ENCODE measurements at regions not wholly inside any gene's neighbourhood (a gene's known extent, or its start where the extent isn't known, plus 50 kb on each side); places are given as distances from the start of the nearest gene placed in this dataset.
"Not testable (repeated sequence)": the region's sequence is repeated elsewhere in the genome, so short reads cannot be mapped to it uniquely, and the experiment has no call there.

DNA sequence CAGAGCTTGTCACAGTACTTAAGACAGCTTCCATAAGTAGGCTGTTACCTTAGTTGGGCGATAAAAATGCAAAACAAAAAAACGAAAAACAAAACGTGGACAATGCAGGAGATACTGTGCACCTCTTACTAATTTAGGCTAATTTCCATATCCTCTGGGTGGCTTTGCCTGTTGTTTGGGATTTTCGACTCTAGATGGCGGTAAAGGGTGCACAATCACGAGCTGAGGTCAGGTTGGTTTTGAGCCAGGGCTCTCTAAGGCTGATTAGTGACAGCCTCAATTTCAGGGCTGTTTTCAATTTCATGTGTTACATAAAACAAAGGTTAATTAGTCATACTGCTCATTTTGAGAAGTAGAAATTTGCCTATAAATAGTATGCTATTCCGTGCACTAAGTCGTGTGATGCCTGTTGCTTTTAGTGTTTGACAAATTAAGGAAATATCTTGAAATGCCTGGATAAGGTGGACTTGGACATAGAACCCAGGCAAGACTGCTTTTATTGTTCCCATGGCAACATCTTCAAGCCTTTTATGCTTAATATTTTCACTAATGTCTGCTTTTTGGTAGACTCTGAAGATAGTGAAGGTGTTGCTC is 493.1 kb downstream of the SOCS6 start:
- peak; percentile 49 for DNase-seq (ENCODE audit: low read depth)

DNA sequence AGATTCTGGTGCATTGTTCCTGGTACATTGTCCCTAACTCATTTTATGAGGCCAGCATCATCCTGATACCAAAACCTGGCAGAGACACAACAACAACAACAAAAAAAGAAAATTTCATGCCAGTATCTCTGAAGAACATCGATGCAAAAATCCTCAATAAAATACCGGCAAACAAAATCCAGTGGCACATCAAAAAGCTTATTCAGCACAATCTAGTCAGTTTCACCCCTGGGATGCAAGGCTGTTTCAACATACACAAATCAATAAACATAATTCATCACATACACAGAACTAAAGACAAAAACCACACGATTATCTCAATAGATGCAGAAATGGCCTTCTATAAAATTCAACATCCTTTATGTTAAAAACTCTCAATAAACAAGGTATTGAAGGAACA is 477.4 kb downstream of the SOCS6 start:
- DNase-seq (ENCODE audit: low read depth), result not testable (repeated sequence)

DNA sequence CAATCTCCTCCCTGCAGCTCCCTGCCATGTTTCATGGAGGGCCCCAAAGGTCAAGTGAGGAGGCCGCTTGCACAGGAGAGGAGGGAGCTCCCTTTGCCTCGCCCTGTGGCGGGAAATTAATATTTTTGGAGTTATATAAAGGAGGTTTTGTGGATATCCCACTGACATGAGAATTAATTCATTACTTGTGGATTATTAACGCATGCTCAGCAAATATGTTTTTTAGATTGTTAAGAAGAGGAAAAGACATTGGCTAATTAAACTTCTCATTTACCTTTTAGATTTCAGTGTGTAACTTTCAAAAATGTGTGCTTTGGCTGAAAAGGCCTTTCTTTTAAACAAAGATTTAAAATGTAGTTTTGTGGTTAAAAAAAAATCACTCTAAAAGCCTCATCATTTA is 474.0 kb downstream of the SOCS6 start:
- no peak for DNase-seq (ENCODE audit: low read depth)

DNA sequence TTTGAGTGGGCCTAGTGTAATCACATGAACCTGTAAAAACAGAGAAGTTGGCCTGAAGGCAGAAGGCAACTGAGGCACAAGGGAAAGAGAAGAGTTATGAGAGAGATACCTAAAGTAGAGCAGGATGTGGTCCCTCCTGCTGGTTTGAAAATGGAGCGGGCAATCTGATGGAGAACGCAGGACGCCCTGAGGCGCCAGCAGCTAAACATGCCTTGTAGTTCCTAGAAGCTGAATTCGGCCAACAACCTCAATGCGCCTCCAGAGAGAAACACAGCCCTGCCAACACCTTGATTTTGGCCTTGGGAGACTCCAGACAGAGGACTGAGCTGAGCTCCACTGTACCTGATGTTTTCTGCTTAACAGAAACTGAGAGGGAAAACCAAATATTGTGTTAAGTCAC is 469.9 kb downstream of the SOCS6 start:
- no peak for DNase-seq (ENCODE audit: low read depth)

DNA sequence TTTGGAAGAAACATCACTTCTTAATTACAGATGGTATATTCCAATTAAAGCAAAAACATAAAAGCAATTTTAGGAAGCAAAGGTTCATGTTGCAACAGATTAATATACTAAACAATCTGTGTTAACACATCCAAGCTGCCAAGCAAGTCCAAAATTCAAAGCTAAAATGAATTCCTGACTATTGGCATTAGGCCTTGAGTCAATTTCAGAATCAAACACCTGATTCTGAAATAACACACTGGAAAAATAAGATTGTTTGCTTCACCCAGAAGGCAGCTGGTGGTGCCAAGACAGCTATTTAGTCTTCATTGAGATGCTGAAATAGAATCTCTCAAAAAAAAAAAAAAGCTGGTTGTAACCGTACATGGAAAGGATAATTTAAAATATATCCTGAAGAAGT is 465.6 kb downstream of the SOCS6 start:
- no peak for DNase-seq (ENCODE audit: low read depth)

DNA sequence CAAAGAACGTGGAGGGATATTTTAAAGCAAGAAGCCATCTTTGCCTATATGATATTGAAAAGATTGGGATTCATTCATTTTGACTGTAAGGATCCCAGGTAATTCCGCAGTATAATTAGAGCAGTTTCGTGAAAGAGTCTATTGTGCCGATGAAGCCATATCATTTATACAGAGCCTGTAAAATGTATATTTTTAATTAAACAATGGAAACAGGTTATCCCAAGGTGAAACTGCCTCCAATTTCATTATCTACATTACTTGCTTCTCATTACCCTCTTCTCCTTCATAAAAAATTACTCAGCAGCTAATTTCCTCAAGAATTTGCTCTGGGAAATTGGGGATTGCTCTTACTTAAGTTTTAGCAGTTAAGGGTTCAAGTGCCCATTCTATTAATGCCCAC is 444.1 kb downstream of the SOCS6 start:
- no peak for DNase-seq (ENCODE audit: low read depth)

DNA sequence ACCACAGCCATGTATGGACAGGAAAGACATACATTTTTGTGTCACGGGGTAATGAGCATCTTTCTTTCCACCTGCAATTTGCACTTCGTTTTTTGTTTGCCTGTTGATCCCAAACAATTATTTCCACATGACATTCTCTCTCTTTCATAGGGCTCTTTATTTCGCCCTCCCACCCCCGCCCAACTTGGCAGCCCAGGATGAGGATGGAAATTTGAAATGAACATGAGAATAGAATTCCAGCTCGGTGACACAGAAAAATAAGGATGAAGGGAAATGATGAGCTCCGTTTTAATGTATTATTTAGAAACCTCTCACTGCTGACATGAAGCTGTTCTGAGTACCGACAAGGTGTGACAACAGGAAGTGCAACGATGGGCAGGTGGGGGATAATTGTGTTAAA is 443.3 kb downstream of the SOCS6 start:
- DNase-seq (ENCODE audit: low read depth), result no peak

DNA sequence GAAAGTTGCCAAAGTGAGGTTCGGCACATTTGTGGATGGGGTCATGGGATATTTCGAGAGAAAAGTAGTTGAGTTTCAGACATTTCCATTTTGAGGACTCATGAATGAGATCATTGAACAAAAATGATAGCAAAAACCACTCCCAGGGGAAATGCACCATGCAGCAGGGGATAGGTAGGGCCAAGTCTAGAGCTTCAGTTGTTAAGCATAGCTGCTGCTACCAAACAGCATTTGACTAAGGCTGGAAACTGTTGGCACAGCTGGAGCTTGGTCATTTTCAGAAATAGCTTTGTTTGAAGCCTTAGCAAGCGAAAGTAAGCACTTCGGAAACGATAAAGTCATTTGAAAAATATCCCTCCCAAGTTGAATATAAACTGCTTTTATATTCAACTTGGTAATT is 431.8 kb downstream of the SOCS6 start:
- DNase-seq (ENCODE audit: low read depth), result no peak

DNA sequence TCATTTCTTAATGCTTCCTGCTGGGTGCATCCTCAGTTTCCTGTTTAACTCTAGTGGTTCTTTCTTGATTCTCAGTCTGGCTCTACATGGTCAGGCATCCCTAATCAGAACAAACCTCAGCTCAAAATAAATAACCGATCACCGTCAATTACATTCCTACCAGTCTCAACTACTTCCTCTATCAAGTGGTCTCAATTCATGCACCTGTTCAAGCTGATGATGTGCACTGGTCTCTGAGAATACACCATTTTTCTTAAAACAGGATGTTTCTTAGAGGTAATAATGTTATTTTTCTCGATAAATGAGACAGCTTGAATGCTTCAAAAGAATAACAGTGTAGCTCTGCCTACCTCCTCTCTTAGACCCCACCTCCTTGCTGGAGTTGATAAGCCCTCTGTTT is 420.9 kb downstream of the SOCS6 start:
- no peak for DNase-seq (ENCODE audit: low read depth)

DNA sequence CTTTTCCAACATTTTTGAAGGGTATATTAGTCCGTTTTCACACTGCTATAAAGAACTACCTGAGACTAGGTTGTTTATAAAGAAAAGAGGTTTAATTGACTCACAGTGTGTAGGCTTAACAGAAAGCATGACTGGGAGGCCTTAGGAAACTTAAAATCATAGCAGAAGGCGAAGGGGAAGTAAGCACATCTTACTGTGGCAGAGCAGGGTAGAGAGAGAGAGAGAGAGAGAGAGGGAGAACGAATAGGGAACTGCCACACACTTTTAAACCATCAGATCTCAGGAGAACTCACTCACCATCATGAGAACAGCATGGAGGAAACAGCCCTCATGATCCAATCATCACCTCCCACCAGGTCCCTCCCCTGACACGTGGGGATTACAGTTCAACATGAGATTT is 420.3 kb downstream of the SOCS6 start:
- no peak for DNase-seq (ENCODE audit: low read depth)

DNA sequence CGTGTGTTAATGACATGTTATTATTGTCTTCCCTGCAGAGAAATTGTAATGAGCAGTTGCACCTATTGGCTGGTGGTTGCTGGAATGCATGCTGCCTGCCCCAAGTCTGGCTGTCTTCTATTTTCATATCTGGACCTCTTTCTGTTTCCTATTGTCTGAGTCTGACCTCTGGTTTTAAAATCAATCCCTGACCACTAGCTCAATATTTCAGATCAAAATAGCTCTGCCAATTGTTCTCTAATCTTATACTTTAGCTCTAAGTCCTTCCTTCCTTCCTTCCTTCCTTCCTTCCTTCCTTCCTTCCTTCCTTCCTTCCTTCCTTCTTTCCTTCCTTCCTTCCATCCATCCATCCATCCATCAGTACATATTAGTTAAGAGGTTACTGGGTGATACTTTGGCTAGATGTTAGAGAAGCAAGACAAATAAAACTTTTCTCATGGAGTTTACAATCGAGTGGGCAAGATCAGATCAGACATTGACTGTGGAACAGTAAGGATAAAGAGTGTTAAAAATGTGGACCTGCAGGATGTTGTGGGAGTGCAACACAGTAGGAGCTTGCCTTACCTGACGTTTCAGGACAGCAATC is 417.1 kb downstream of the SOCS6 start:
- no peak for DNase-seq (ENCODE audit: low read depth)

DNA sequence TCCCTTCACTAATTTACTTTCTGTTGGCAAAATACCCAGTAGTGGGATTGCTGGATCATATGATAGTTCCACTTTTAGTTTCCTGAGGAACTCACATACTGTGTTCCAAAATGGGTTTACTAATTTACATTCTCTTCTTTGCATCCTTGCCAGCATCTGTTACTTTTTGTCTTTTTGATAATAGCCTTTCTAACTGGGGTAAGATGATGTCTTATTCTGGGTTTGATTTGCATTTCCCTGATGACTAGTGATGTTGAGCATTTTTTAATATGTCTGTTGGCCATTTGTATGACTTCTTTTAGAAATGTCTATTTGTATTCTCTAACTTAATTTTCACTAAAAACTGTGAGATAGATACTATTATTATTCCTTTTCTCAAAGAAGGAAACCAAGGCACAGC is 411.7 kb downstream of the SOCS6 start:
- no peak for DNase-seq (ENCODE audit: low read depth)

DNA sequence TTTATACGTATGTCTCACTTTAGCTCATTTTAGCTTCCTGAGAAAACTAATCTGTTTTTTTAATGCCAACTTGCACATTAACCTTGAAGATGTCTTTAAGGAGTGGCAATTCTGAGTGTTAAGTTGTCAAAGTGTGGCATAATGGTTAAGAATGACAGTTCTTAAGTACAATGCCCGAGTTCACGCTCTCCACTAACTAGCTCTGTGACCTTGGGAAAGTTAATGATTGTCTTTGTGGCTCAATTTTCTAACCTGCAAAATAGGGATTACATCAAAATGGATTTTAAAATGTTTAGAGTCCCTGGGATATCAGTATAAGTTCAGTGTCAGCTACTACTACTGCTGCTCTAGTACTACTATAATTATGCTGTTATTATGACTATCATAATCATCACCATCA is 409.7 kb downstream of the SOCS6 start:
- DNase-seq (ENCODE audit: low read depth), result no peak

DNA sequence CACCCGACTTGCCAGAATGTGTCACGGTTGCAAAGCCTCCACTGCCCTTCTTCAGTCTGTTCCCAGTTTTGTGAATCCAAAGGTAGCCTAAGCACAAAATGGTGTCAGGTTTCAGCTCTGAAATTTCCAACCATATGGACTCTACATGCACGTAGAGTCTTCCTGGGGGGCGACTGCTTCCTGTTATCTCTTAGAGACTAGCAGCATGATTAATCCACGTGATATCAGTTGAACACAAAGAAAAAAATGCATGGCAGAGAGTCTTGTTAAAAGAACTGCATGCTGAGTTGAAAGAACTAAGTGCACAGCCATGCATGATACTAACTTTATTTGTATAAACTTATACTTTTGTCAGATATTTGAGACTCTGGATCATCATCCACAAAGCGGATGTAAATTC is 404.4 kb downstream of the SOCS6 start:
- DNase-seq (ENCODE audit: low read depth), result no peak

DNA sequence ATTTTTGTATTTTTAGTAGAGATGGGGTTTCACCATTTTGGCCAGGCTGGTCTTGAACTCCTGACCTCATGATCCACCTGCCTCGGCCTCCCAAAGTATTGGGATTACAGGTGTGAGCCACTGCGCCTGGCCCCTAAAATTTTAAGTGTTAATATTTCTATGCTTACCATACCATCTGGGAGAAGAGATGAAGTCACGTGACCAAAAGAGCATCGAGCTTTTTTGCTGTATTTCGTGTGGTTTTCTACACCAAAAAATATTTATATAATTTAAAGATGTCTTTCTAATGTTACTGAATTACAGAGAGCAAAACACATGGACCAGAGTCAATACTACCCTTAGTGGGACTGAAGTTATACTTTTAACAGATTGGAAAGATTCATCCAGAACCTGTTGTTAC is 400.9 kb downstream of the SOCS6 start:
- not testable (repeated sequence) for DNase-seq (ENCODE audit: low read depth)

DNA sequence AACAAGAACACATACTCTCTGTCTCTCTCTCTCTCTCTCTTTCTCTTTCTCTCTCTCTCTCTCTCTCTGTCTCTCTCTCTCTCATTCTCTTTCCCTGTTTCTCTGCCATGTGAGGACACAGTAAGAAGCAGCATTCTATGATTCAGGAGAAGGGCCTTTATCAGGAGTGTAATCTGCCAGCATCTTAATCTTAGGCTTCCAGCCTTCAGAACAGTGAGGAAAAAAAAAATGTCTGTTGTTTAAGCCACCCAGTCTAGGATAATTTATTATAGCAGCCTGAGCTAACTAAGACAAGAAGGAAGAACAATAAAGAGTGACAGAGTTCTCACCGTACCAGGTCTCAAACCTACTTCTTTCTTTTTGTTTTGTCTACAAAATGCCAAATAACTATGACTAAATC is 399.4 kb downstream of the SOCS6 start:
- no peak for DNase-seq (ENCODE audit: low read depth)

DNA sequence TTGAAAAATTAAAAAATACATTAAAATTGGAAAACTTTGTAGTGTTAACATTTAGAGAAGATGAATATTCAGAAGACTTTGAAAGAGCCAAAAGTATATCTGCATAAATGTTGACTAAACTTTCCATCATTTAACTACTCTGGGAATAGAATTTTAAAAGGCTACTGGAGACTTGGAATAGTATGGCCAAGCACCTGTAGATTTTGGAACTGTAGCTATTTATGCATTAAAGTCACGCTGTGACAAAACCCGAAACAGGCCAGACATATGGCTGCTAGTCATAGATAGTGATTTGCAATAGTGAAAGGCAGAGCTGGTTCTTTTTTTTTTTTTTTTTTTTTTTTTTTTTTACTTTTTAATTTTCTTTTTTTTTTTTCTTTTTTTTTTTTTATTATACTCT is 396.0 kb downstream of the SOCS6 start:
- DNase-seq (ENCODE audit: low read depth), result no peak

DNA sequence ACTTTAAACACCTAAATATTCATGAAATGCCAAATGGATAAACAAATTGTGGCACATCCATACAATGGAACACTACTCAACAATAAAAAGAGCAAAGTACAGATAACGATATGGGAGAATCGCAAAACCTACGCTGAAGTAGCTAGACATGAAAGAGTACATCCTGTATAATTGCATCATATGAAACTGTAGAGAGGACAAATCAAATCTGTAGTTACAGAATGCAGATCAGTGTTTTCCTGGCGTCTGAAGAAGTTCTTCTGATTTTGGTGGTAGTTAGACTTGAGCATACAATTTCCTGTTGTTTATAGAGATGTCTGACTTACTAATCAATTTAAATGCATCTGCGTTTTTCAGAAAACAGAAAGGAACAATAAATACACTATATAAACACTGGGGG is 394.4 kb downstream of the SOCS6 start:
- DNase-seq (ENCODE audit: low read depth), result no peak

DNA sequence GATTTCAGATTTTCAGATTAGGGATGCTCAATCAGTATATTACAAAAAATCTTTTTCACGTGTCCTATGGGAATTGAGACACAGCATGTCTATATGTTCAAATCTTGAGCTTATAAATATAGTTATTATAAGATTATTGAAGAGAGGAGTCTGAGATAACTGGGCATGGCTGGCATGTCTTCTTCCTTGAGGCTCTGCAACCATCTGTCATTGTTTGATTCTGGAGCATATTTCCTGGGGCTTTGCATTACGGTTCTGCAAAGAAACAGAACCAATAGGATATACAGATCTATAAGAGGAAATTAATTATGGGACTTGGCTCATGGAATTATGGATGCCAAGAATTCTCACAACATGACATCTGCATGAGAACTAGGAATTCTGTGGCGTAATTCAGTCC is 386.1 kb downstream of the SOCS6 start:
- no peak for DNase-seq (ENCODE audit: low read depth)

DNA sequence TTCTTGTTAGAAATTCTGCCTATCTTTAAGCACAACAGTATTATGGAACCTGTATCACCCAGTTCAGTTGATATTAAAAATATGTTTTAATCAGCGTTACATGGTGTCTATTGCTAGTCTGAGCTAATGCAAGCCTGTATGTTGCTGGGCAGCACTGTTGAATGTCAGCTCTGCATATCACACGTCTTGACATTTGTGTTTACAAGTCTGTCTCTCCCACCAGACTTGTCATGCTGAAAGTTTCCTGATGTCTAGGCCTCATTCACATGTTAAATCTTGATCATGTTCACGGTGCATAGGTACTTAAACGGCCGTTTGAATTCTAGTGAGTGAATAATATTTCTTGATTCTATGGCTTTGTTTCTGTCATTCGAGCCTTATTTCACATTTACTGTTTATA is 385.0 kb downstream of the SOCS6 start:
- no peak for DNase-seq (ENCODE audit: low read depth)

DNA sequence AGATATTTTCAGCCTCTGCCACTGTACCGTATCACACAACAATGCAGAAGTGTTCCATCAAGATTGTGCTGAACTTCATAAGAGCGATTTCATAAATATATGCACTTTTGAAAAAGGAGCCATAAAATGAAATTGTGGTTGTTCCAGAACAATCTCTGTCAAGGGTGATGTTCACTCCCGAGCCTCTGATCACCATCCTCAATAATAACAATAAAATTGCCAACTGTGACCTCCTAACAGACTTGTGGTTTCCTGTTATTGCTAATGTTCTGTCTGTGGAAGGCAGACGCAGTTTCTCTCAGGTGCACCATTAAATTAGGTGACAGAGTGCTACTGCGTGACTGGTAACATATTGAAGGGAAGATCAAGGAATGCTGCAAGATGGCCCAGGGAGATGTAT is 383.7 kb downstream of the SOCS6 start:
- DNase-seq (ENCODE audit: low read depth), result peak; percentile 36

DNA sequence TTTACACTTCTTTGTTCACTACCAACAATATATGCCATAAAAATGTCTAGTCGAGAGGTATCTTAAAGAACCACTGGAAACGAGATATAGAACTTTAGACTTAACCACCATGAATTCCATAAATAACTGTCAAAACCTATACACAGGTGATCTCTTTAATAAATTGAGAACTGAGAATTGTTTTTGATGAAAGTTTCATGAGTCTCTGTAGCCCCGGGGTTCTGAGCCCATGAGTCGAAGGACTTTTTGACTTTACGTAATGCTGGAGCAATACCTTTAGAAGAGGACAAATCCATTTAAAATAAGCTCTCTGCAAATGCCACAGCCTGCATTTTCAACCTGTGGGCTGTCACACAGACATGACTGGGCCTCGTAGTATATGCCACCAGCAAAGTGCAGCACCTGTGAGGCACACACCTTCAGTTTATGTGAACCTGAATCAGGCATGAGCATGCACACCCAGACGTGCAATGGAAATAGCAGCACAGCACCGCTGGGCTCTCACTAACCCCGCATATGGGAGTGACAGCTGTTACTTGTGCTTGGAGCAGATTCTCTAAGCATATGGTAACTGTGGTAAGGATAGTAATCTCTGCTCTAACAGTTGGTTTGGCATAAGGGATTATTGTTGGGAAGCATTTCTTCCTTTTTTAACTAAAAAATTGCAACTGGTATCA is 383.2 kb downstream of the SOCS6 start:
- DNase-seq (ENCODE audit: low read depth), result peak; percentile 24

DNA sequence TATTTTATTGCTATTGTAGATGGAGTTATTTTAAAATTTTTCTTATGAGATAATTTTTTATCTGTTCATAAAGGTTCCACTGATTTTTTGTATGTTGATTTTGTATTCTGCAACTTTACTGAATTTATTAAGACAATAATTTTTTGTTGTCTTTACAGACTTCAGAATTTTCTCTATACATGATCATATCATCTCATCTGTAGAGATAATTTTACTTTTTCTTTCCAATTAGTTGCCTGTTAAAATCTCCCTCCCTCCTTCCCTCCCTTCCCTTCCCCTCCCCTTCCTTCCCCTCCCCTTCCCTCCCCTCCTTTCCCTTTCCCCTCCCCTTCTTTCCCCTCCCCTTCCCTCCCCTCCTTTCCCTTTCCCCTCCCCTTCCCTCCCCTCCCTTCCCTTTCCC is 378.1 kb downstream of the SOCS6 start:
- no peak for DNase-seq (ENCODE audit: low read depth)

DNA sequence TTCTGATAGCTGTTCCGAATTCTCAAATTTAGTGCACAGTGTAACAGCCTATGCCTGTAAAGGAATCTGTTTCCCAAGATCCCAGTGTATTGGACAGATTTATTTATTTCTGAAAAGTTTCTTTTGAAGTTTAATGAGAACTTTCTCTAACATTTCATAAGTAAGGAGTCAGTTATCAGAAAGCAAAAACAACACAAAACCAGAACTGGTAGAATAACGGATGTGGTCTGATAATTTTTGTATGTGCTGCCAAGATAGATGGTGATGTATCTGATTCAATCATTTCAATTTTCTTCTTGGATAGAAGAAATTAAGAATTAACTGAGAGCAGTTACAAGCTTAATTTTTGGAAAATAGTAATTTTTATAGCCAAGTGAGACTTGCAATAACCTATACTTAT is 374.3 kb downstream of the SOCS6 start:
- DNase-seq (ENCODE audit: low read depth), result no peak
